ENCODE measurements at regions not wholly inside any gene's neighbourhood (a gene's known extent, or its start where the extent isn't known, plus 50 kb on each side); places are given as distances from the start of the nearest gene placed in this dataset.

DNA sequence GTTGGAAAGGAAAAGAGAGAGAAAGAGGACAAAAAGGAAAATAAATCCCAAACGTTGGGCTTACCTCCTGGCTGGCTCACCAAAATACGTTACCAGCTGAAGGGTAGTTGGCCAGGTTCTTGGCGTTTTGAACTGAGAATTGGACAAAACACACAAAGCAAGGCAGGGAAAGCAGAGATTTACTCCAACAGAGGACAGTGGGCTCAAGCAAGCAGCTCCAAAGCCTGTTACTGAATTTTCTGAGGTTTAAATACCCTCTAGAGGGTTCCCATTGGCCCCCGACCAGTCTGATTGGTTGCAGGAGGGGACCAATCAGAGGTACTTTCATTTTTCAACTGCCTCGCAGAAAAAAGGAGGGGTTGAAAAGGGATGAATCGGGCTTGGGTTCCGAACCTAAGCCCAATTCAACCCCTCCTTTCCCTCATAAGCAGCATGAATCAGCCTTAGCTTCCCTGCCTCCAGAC lies 55.6 kb upstream of the ALOX12 start:
- TF ChIP-seq POLR2A (IDR thresholded peaks at IDR 0.05), result no peak
- TF ChIP-seq, protein P1, sequence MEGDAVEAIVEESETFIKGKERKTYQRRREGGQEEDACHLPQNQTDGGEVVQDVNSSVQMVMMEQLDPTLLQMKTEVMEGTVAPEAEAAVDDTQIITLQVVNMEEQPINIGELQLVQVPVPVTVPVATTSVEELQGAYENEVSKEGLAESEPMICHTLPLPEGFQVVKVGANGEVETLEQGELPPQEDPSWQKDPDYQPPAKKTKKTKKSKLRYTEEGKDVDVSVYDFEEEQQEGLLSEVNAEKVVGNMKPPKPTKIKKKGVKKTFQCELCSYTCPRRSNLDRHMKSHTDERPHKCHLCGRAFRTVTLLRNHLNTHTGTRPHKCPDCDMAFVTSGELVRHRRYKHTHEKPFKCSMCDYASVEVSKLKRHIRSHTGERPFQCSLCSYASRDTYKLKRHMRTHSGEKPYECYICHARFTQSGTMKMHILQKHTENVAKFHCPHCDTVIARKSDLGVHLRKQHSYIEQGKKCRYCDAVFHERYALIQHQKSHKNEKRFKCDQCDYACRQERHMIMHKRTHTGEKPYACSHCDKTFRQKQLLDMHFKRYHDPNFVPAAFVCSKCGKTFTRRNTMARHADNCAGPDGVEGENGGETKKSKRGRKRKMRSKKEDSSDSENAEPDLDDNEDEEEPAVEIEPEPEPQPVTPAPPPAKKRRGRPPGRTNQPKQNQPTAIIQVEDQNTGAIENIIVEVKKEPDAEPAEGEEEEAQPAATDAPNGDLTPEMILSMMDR (IDR thresholded peaks at IDR 0.05), result no peak
- DNase-seq, result no peak
- H3K27me3 ChIP-seq, result no peaks in the 10 kb centered on the region
- no peak overlapping the region for H3K4me3 ChIP-seq (replicated peaks in 1 of 3)
- no peak overlapping the region for H3K27ac ChIP-seq
- 83 to 90% methylated on average over 7 of the region's 7 CpGs for WGBS, 2 donors
- intact Hi-C loops (cut with DNase I), result no loop called here
- no peaks in the 10 kb centered on the region for H3K9me3 ChIP-seq
- H3K4me1 ChIP-seq, result no peaks in the 10 kb centered on the region
- no peaks in the 10 kb centered on the region for H3K36me3 ChIP-seq

DNA sequence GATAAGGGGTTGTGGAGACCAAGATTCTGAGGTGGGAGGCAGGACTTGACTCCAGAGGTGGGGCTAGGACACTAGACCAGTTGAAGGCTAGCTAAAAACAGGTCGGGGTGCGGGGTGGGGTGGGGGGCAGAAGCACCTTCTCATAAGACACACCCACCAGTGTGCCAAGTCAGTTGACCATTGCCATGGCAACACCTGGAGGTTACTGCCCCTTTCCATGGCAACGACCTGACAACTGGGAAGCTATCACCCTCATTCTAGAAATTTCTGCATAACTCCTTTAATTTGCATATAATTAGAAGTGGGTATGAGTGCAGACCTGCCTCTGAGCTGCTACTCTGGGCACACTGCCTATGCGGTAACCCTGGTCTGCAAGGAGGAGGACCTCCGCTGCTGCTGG lies 53.9 kb upstream of the ALOX12 start:
- WGBS, 2 donors, result 88 to 93% methylated on average over 5 of the region's 5 CpGs

GRCh38 chr17:6943406-6943805 lies 52.4 kb upstream of the ALOX12 start:
- no peaks in the 10 kb centered on the region for H3K4me1 ChIP-seq

More for the DNA sequence above, 53.9 kb upstream of the ALOX12 start:
- Histone ChIP-seq H3K9me3 (no peaks in the 10 kb centered on the region), H3K4me1 (no peaks in the 10 kb centered on the region), H3K27ac (no peak overlapping the region), H3K27me3 (no peaks in the 10 kb centered on the region), H3K36me3 (no peaks in the 10 kb centered on the region), H3K4me3 (replicated peaks in 1 of 3) (no peak overlapping the region)
- DNase-seq, result no peak
- intact Hi-C loops (cut with DNase I), result no loop called here
- TF ChIP-seq, protein P1 (IDR thresholded peaks at IDR 0.05), result no peak
- no peak for TF ChIP-seq POLR2A (IDR thresholded peaks at IDR 0.05)

More at GRCh38 chr17:6943406-6943805, 52.4 kb upstream of the ALOX12 start:
- intact Hi-C loops (cut with DNase I), result no loop called here
- 80 to 81% methylated on average over 4 of the region's 4 CpGs for WGBS, 2 donors
- Histone ChIP-seq H3K4me3 (replicated peaks in 1 of 3) (no peak overlapping the region), H3K27me3 (no peaks in the 10 kb centered on the region), H3K9me3 (no peaks in the 10 kb centered on the region), H3K27ac (no peak overlapping the region), H3K36me3 (no peaks in the 10 kb centered on the region)
- no peak for DNase-seq
- TF ChIP-seq, protein P1 (IDR thresholded peaks at IDR 0.05), result no peak
- no peak for TF ChIP-seq POLR2A (IDR thresholded peaks at IDR 0.05)
